ENCODE measurements at regions not wholly inside any gene's neighbourhood (a gene's known extent, or its start where the extent isn't known, plus 50 kb on each side); places are given as distances from the start of the nearest gene placed in this dataset.

DNA sequence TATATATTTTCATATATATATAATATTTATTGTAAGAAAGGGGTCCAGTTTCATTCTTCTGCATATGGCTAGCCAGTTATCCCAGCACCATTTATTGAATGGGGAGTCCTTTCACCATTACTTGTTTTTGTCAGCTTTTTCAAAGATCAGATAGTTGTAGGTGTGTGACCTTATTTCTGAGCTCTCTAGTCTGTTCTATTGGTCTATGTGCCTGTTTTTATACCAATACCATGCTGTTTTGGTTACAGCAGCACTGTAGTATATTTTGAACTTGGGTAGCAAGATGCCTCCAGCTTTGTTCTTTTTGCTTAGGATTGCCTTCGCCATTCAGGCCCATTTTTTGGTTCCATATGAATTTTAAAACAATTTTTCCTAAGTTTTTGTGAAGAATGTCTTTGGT lies 320.1 kb downstream of the CDH2 start:
- Histone ChIP-seq H2AFZ (ENCODE audit: control insufficient read depth, low read depth, low read length) (no peak overlapping the region), H3K4me2 (ENCODE audit: control insufficient read depth, insufficient read depth) (no peak overlapping the region), H3K36me3 (ENCODE audit: control insufficient read depth in 2 of 2, insufficient read depth in 2 of 2, low read length in 1 of 2) (no peaks in the 10 kb centered on the region), H3K4me3 (no peak overlapping the region), H3K4me1 (ENCODE audit: control insufficient read depth, insufficient read depth, low read length) (no peaks in the 10 kb centered on the region), H3K9me3 (replicated peaks; ENCODE audit: control insufficient read depth, insufficient read depth, low read length) (no peaks in the 10 kb centered on the region; the same call in 2 of the 3 replicates), H3K27me3 (replicated peaks in 1 of 2; ENCODE audit: control insufficient read depth in 2 of 2, insufficient read depth in 2 of 2, low read length in 1 of 2) (no peaks in the 10 kb centered on the region), H3K27ac (ENCODE audit: control insufficient read depth, insufficient read depth) (no peak overlapping the region), H3K9ac (ENCODE audit: control insufficient read depth, insufficient read depth, low read length) (no peak overlapping the region), H4K20me1 (ENCODE audit: control insufficient read depth, insufficient read depth) (no peaks in the 10 kb centered on the region), H3K79me2 (ENCODE audit: control insufficient read depth, insufficient read depth, low read length) (no peaks in the 10 kb centered on the region)
- SMC1A ChIA-PET (ENCODE audit: uncharacterized antibody, unreplicated experiment): no interaction called here
- in situ Hi-C loops (cut with MboI): no loop called here
- BruUV-seq (replicated peaks): no TSS peak
- intact Hi-C loops (cut with micrococcal nuclease; ENCODE audit: unreplicated experiment): no loop called here
- TF ChIP-seq, protein P1, sequence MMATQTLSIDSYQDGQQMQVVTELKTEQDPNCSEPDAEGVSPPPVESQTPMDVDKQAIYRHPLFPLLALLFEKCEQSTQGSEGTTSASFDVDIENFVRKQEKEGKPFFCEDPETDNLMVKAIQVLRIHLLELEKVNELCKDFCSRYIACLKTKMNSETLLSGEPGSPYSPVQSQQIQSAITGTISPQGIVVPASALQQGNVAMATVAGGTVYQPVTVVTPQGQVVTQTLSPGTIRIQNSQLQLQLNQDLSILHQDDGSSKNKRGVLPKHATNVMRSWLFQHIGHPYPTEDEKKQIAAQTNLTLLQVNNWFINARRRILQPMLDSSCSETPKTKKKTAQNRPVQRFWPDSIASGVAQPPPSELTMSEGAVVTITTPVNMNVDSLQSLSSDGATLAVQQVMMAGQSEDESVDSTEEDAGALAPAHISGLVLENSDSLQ (IDR thresholded peaks at IDR 0.05): no peak
- TF ChIP-seq HCFC1 (IDR thresholded peaks at IDR 0.05; ENCODE audit: low read length) (no peak), WRNIP1 (IDR thresholded peaks at IDR 0.05; ENCODE audit: borderline replicate concordance, low read depth, low read length) (no peak), SRF (IDR thresholded peaks at IDR 0.05; ENCODE audit: low read depth in 2 of 2, low read length in 2 of 2) (no peak)
- POLR2A ChIA-PET: no interaction called here
- no peak for ATAC-seq
- no peak for FAIRE-seq
- WGBS (ENCODE audit: insufficient coverage, insufficient replicate concordance, low lambda C conversion rate, missing lambda C conversion rate): 0% methylated on average over 1 of the region's 1 CpG
- CTCF ChIA-PET: no interaction called here
- RAD21 ChIA-PET (ENCODE audit: unreplicated experiment): no interaction called here
- no peak for DNase-seq (ENCODE audit: low read depth, low spot score)

GRCh38 chr18:27855486-27855885 lies 321.4 kb downstream of the CDH2 start:
- no peak overlapping the region for H3K4me2 ChIP-seq (ENCODE audit: control insufficient read depth, insufficient read depth)
- no peak overlapping the region for H3K9ac ChIP-seq (ENCODE audit: control insufficient read depth, insufficient read depth, low read length)
- H3K4me1 ChIP-seq (ENCODE audit: control insufficient read depth, insufficient read depth, low read length): no peaks in the 10 kb centered on the region
- intact Hi-C loops (cut with micrococcal nuclease; ENCODE audit: unreplicated experiment) (no loop called here), in situ Hi-C loops (cut with MboI) (no loop called here)
- H4K20me1 ChIP-seq (ENCODE audit: control insufficient read depth, insufficient read depth): no peaks in the 10 kb centered on the region
- ChIA-PET CTCF (no interaction called here), POLR2A (no interaction called here), SMC1A (ENCODE audit: uncharacterized antibody, unreplicated experiment) (no interaction called here), RAD21 (ENCODE audit: unreplicated experiment) (no interaction called here)
- BruUV-seq (replicated peaks): no TSS peak
- FAIRE-seq (no peak), ATAC-seq (no peak), DNase-seq (ENCODE audit: low read depth, low spot score) (no peak)
- no peak overlapping the region for H3K4me3 ChIP-seq
- no peaks in the 10 kb centered on the region; the same call in 2 of the 3 replicates for H3K9me3 ChIP-seq (replicated peaks; ENCODE audit: control insufficient read depth, insufficient read depth, low read length)
- H3K79me2 ChIP-seq (ENCODE audit: control insufficient read depth, insufficient read depth, low read length): no peaks in the 10 kb centered on the region
- H3K36me3 ChIP-seq (ENCODE audit: control insufficient read depth in 2 of 2, insufficient read depth in 2 of 2, low read length in 1 of 2): no peaks in the 10 kb centered on the region
- TF ChIP-seq CBX3 (IDR thresholded peaks at IDR 0.05; ENCODE audit: borderline replicate concordance, low read depth): no peak
- no peak for TF ChIP-seq SMAD1 (IDR thresholded peaks at IDR 0.05; ENCODE audit: low read depth, partially characterized antibody)
- no peaks in the 10 kb centered on the region for H3K27me3 ChIP-seq (replicated peaks in 1 of 2; ENCODE audit: control insufficient read depth in 2 of 2, insufficient read depth in 2 of 2, low read length in 1 of 2)
- H3K27ac ChIP-seq (ENCODE audit: control insufficient read depth, insufficient read depth): no peak overlapping the region
- H2AFZ ChIP-seq (ENCODE audit: control insufficient read depth, low read depth, low read length): no peak overlapping the region

Data from GM12878 (cell line).